ENCODE measurements at regions not wholly inside any gene's neighbourhood (a gene's known extent, or its start where the extent isn't known, plus 50 kb on each side); places are given as distances from the start of the nearest gene placed in this dataset.

DNA sequence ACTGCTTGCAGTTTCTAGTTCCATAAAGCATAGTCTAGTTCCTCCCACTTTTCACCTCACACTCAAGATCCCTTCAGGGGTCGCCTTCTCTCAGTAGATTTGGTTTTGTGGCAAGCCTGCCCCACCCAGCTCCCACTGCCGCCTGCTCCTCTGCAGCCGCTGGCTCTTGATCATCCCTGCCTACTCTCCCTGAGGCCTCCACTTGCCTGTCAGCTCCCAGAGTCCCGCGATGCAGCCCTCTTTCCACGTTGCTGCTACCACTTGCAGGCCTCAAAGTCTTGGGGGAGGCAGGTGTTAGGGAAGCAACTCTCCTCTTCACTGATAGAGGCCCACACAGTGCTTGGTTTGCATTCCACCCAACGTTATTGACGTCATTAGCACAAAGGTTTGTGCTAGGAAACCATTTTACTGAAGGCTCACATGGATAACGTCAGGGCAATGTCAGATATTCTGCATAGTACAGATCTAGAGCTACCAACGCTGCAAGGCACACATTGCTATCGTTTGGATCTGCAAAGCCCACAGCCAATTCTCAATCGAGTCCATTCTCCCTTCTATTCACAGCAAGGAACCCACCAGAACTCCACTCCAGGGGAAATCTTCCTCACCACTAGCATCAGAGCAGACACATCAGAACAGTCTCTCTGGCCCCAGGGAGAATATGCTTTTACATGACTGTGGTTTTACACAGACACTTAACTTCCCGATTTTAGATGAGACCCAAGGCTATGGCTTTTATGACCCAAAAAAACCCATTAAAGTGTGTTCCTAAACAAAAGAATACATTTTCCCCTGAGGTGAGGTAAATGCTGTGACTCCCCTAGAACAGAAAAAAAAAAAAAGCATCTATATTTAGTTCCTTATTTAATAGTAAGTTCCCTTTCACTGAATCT lies 519.5 kb upstream of the CAMK1G start:
- DNase-seq (ENCODE audit: low spot score) = no peak

DNA sequence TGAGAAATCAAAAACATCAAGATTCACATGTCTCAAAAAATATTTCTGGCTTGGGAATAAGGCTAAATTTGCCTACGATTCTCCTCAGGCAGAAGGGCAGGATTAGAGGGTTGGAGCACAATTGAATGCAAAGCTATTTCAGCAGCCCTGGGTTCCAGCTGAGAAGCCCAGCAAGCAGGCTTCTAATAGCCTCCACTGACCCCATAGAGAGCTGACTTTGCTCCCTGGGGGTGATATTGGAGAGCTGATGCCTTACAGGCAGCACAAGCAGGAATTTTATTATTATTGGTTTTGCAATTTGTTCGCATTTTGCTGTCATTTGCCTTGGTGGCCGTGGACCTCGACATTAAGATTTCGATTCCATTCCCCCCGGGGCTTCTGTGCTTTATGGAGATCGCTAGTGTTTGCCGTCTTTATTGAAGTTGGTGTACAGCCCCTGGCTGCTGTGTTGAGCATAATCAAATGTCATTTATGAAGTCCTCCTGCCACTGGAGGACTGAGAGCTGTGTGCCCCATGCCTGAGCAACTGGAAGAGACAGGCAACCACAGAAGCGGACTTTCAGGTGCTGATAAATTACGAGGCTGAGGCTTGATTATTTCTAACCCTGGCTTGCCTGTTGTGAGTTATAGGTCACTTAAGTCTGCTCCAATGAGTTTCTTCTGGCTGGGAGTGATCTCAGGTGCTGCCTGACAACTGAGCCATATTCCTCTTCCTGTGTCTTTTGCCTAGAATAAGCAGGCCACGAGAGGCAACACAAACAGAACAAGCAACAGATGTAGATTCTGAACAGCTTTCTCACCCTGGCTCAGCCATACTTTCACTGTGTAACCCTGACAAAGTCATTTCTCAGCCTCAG lies 518.4 kb upstream of the CAMK1G start:
- DNase-seq (ENCODE audit: low spot score) = no peak

DNA sequence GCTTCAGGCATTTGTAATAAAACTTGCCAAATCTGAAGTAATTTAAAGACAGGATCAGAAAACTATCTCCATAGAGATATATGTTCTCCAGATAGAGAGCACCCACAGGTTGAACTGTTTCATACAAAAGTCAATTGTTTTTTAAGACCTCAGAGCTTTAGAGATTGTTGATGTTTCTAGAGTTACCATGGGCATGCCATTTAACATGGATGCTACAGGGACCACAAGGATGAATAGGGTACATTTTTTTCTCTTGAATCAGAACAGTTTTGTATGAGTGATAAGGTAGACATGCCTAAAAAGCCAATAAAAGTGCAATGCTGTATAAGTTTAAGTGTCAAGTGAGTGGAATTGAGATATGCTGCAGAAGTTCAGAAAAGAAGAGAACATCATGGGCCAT lies 511.0 kb upstream of the CAMK1G start:
- DNase-seq (ENCODE audit: low spot score) = no peak

DNA sequence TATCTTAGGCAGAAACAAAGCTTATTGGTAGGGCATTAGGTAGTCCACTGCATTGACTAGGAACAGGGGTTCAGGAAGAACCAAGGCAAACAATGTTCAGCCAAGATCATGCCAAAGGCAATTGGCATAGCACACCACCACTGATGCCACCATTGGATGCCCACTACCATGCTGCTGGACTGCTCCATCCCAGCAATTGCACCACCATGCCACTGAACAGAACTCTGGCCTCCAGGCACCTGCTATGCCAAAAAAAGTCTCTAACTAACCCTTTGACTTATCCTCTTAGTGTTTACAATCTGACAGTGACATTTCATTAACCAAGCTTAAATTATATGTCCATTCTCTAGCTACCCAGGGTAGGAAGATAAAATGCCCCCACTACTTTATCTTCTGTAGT lies 509.6 kb upstream of the CAMK1G start:
- DNase-seq (ENCODE audit: low spot score) = no peak

DNA sequence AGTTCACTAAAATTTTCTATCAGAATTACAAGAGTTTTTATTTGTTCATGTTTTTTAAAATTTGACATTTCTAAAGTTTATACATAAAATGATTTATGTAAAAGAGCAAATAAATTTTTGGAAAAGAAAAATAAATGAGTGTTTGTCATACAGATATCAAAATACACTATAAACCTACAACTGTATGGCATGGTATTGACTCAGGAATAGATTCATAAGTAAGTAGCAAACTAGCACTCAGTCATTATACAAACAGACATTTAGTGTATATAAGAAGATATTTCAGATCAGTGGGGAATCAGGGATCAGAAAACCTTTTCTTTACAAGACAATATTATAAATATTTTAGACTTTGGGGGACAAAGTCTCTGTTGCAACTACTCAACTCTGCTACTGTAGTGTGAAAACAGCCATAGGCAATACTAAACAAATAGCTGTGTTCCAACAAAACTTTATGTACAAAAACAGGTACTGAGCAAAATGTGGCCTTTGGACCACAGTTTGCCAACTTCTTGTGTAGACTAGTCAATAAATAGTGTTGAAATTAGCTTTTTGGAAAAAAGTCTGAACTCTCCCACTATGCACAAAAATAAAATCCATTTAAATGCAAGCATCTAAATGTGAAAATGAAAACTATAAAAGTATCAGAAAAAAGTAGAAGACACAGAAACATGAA lies 508.8 kb upstream of the CAMK1G start:
- no peak for DNase-seq (ENCODE audit: low spot score)

DNA sequence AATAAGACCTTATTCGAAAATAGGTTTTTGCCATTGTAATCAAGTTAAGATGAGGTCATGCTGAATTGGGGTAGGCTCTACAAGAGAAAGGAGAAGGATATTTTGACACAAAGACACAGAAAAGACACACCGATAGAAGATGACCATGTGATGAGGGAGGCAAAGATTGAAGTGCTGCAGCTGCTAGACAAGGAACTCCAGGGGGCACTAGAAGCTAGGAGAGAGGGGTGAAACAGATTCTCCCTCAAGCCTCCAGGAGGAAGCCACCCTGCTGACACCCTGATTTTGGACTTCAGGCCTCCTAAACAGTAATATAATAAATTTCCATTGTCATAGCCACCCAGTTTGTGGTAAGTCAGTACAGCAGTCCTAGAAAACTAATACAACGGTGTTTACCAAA lies 506.8 kb upstream of the CAMK1G start:
- DNase-seq (ENCODE audit: low spot score) = no peak

DNA sequence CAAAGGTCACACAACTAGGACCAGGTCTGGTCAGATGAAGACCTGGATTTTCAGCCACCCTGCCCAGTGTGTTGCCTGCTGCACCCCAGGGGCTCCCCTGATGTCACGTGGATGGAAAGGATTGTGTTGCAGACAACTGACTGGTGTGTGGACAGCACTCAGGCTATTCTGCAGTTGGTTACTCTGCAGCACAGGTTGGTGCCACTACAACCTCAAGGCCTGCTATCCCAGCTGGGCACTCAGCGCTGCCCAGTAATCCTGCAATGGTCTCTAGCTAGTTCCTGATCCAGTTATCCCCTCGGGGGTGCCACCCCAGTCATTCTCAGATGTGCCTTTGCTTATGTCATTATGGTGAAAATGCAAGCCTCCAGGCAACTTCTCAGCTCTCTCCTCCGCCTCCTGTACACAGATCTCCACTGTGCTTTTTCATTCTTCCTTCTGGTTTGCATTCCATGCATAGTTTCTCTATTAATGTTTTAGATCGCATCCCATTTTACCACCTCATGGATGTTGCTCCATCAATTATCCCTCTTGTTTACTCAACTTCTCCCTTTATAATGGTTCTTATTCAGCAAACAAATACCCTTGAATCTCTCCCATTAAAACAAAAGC lies 503.2 kb upstream of the CAMK1G start:
- no peak for DNase-seq (ENCODE audit: low spot score)

DNA sequence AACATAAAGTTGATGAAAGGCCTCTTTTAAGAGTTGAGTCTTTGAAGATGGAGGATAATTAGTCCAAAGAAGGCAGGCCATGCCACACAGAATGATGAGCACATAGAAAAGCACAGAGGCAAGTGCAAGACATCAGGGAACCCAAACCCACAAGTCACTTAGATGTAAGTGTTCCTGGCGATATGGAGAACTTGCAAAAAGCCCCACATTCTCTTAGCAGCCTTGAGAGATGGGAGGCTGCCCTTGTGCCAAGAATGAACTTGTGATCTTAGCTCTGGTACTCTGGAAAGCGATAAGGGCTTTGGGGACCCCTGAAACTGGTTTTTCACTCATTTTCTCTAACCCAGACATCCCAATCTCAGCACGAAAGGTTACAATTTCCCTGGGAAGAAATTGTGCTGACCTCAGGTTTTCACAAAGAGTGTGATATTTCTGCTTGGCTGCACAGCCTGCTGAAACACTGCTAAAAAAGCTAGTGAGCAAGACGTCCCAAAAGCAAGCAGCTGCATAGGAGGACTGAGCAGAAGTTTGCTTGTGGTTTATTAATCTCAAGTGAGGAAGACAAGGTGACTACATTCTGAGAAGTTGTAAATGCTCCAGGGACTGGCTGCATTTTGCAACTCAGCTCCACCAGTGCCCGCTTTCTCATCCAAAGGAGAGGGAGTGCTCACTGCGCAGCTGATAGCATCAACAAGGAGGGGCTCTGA lies 496.9 kb upstream of the CAMK1G start:
- no peak for DNase-seq (ENCODE audit: low spot score)

DNA sequence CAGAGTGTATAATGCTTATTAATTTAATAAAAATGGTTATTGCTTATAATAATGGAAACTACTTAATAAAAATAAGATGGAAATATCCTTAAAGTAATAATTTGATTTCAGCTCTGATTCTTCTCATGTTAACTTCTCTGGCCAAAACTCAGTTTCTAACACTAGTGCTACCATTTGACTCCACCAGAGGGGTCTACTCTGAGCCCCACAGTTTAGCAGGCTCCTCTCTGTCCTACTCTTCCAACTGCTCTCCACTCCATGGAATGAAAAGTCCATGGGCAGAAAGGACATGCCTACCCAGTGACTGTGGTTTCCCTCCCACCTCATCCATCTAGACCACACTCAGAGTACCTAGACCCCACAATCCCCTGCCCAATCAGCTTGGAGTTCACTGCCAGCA lies 489.1 kb upstream of the CAMK1G start:
- no peak for DNase-seq (ENCODE audit: low spot score)

DNA sequence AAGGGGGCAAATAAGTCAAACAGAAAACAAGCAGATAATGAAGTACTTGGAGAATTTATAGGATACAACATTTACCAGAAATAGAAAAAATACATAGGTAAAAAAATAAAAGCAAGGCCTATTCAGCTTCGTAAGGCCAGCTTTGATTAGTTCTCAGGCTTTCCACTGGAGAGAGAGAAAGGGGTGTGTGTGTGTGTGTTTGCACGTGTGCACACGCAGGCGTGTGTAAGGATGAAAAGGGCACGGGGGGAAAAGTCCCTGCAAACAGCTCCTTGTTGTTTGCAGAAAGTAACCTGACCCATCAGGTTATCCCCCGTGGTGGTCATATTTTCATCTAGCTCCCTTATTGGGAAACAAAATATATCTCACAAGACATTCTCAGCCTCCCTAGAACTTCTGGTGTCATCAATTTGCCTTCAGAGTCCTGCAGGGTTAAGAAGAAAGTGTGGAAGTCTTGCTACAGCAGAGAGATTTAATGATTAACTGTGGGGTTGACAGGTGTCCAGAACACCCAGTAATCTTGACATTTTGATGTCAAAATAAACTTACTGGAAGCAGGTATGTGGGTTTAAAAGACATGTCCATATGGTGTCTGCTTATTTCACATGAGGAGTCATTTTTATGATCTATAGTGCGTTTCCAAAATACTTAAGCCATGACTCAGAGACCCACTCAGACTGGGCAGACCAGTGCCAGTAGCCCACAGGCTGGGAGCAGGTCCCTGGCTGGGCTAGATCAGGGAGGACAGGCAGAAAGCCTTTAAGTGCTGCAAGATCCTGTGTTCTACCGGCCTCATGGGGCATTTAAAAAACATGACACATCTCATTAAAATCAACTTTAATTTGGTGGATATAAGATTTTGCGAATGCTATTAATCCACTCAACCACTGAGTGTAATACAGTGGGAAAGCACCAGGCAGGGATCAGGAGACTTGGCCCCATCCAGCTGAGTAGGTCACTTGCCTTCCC lies 487.6 kb upstream of the CAMK1G start:
- DNase-seq (ENCODE audit: low spot score) = no peak

DNA sequence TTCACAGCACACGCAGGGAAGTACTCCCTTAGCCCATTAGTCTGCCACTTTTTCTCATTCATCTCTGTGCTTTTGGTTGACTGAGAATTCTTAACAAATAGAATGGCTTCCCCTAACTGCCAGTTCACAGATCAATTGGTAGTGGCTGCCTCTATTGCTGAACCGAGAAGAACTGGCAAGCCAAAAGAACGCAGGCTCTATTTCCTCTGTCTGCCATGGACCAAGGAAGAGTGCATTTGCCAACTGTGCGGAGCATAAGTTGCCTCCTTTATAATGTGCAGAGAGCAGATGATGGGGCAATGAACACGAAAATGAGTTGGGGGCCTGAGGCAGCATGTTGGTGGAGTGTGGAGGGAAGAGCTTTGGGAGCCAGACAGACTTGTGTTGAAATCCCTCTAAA lies 483.1 kb upstream of the CAMK1G start:
- no peak for DNase-seq (ENCODE audit: low spot score)

DNA sequence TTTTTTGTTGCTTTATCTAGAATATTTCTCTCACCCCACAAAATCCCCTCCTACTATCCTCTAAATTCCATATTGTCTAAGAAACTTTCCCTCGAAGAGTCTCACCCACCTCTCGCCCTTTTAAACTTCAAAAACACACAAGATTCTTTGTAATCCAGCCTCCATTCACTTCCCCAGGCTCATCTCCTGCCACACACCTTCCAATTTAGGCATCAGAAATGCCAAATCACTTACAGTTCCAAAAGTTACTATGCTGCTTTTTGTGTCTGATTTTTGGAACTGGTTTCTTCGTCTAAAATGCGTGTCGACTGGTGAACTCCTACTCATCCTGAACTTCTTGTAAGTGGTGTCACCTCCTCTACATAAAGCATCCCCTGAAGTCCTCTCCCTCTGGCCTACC lies 482.4 kb upstream of the CAMK1G start:
- peak; percentile 26 for DNase-seq (ENCODE audit: low spot score)

DNA sequence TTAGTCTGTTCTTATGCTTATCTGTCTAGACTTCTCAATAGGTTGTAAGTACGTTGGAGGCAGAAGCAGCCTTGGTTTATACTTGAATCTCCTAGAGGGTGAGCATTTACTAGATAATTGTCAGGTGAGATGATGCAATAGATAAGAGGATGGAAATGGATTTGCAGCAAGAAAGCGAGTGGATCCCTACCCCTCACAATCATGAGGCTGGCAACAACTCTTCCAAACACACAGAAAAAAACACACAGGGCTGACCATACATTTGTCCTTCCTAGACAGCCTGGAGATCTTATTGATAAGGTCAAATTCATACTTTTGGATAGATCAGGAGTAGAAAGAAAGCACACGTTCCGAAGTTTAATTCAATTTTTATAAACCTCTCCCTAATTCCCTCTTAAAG lies 481.4 kb upstream of the CAMK1G start:
- DNase-seq (ENCODE audit: low spot score) = no peak

DNA sequence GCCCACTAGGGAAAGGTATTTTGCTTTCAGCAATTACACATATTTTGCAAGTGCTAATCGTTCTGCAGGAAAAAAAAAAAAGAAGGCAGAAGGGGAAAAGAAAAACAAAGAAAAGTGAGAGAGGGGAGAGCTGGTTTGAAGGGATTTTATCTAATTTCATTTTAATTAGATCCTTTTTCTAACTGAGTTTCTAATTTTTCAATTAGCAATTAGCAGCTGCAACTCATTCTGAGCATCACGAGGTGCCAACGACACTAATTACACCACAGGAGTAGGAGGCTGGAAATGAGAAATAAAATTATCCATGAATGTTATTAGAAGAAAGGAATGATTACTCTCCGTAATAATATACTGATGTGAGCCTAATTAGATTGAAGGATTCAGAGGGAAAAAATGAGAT lies 481.0 kb upstream of the CAMK1G start:
- DNase-seq (ENCODE audit: low spot score) = no peak

DNA sequence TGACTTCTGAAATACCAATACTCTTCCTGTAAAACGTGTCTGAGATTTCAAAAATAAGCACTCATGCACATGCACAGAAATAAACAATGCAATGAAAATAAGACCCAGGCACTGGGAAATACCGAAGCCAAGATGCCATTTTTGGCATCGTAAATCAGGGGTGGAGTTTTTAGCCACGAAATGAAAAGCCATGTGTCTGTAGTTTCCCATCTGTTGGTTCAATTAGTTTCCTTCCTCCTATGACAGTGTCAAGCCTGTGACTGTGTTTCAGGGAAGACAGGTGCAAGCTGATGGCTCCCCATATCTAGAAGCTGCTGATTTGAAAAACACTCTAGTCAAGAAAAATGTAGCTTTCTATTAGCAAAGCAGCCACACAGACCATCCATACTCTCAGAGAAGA lies 480.4 kb upstream of the CAMK1G start:
- no peak for DNase-seq (ENCODE audit: low spot score)

DNA sequence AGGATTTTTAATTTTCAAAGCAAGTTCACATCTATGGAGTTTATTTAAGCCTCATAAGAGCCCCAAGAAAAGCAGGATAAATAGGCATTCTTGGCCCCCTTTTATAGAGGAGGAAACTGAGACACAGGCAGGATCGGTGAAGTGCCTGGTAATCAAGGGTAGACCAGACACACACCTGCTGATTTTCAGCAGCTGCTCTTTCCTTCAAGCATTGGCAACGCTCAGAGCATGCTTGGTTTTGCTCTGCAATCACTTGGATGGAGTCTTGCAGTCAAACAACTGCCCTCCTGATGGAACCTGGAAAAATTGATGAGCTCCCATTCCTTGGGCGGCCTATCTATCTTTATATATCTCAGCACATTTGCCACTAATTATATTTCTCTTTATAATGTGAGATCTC lies 478.9 kb upstream of the CAMK1G start:
- DNase-seq (ENCODE audit: low spot score) = no peak

DNA sequence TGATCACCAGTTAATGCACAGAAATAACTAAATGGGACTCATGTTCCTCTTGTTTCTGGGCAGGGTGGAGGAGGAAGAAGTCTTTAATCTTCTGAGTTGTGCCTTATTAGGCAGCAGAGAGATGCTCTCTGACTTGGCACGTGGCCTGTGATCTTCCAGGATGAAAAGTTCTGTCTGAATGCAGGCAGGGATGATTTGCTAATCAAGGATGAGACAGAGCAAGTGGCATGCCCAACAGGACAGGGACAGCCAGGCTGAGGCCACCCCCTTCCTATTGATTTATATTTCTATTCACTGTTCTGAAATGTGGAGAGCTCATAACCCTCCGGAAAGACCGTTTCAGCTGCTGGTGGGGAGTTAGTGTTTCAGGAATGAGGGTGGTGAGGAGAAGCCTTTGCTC lies 477.8 kb upstream of the CAMK1G start:
- no peak for DNase-seq (ENCODE audit: low spot score)

DNA sequence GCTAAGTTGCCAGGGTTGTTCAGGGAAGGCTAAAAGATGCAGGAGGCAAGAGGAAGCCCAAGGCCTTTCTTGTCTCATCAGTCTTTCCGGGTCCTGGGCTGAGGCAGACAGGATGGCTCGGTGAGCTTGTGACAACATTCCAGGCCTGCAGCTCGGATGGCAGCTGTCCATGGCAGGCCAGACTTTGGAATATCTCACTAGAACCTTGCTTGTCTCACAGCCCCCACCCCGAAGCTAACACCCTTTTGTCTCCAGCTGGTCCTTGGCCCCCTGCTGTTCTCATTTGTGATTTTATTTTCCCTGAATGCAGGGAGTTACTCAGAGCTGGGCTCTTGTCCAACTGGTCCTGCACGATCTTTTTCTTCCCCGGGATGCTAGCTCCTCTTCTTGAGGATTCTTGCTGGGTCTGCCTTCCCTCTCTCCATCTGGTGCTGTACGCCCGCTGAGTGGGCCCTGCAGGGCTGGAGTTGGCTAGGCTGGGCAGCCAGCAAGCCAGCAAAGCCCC lies 477.2 kb upstream of the CAMK1G start:
- DNase-seq (ENCODE audit: low spot score) = no peak

DNA sequence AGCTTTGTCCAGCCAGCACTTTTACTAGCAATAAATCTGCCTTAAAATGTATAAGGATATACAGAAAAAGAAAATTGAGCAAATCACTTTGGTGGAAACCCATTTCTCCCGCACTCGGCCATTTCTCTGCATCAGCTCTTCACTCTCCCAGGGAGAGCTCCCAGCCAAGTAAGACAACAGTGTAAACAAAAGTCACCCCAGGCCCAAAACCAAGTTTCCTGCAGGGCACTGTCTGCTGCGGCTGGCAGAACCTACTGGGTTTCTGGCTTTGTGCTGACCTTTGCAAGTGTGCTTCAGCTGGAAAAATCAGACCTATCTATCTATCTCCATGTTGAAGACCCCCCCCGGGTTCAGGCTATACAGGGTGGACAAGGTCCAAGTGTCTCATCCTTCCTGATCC lies 476.7 kb upstream of the CAMK1G start:
- no peak for DNase-seq (ENCODE audit: low spot score)

DNA sequence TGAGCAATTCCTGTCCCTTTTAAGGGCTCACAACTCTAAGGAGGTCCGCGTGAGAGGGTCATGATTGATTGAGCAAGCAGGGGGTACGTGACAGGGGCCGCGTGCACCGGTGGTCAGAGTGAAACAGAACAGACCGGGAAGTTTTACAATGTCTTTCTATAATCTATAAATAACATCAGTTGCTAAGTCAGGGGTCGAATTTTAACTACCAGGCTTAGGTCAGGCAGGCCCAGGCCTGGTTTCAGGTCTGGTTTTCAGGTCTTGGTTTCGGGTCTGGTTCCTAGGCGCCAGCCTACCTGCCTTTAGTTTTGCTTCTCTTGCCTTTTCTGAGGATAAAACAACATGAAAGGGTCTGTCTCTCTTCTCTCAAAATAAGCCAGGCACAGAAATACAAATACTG lies 476.0 kb upstream of the CAMK1G start:
- no peak for DNase-seq (ENCODE audit: low spot score)
